ENCODE measurements at regions not wholly inside any gene's neighbourhood (a gene's known extent, or its start where the extent isn't known, plus 50 kb on each side); places are given as distances from the start of the nearest gene placed in this dataset.
"Not testable (repeated sequence)": the region's sequence is repeated elsewhere in the genome, so short reads cannot be mapped to it uniquely, and the experiment has no call there.

GRCh38 chr13:97736436-97736835 lies 217.0 kb upstream of the IPO5 start:
- DNase-seq: no peak

GRCh38 chr13:97742084-97742483 lies 211.4 kb upstream of the IPO5 start:
- no peak for DNase-seq

- DNase-seq: no peak
Measured at GRCh38 chr13:97743938-97744337, 209.5 kb upstream of the IPO5 start.

GRCh38 chr13:97746649-97747048 lies 206.8 kb upstream of the IPO5 start:
- no peak for DNase-seq

GRCh38 chr13:97749174-97749573 lies 204.3 kb upstream of the IPO5 start:
- DNase-seq: peak in 1 of 3 experiments; percentile 12

GRCh38 chr13:97751477-97751876 lies 202.0 kb upstream of the IPO5 start:
- DNase-seq: peak in 1 of 3 experiments; percentile 27

- peak; percentile 52 to 91 (median 59) for DNase-seq
Measured at GRCh38 chr13:97752961-97753668, 200.4 kb upstream of the IPO5 start.

GRCh38 chr13:97753942-97754670 lies 199.4 kb upstream of the IPO5 start:
- DNase-seq: no peak

GRCh38 chr13:97757807-97758206 lies 195.7 kb upstream of the IPO5 start:
- DNase-seq: no peak

- DNase-seq: no peak
Measured at GRCh38 chr13:97758317-97758716, 195.2 kb upstream of the IPO5 start.

- DNase-seq: no peak
Measured at GRCh38 chr13:97761796-97762540, 191.5 kb upstream of the IPO5 start.

- no peak for DNase-seq
Measured at GRCh38 chr13:97766749-97767148, 186.7 kb upstream of the IPO5 start.

- no peak for DNase-seq
Measured at GRCh38 chr13:97768134-97768533, 185.3 kb upstream of the IPO5 start.

GRCh38 chr13:97770231-97770630 lies 183.2 kb upstream of the IPO5 start:
- not testable (repeated sequence) for DNase-seq

- DNase-seq: peak in 1 of 3 experiments; percentile 17
Measured at GRCh38 chr13:97772466-97772865, 181.0 kb upstream of the IPO5 start.

GRCh38 chr13:97774391-97775100 lies 178.9 kb upstream of the IPO5 start:
- not testable (repeated sequence) for DNase-seq

- DNase-seq: no peak
Measured at GRCh38 chr13:97780486-97780885, 173.0 kb upstream of the IPO5 start.

GRCh38 chr13:97781891-97782305 lies 171.6 kb upstream of the IPO5 start:
- DNase-seq: no peak

GRCh38 chr13:97786510-97786909 lies 167.0 kb upstream of the IPO5 start:
- DNase-seq: no peak

- no peak for DNase-seq
Measured at GRCh38 chr13:97797553-97797952, 155.9 kb upstream of the IPO5 start.

GRCh38 chr13:97798171-97798821 lies 155.2 kb upstream of the IPO5 start:
- no peak for DNase-seq

GRCh38 chr13:97798836-97799235 lies 154.6 kb upstream of the IPO5 start:
- no peak for DNase-seq
